ENCODE measurements at regions not wholly inside any gene's neighbourhood (a gene's known extent, or its start where the extent isn't known, plus 50 kb on each side); places are given as distances from the start of the nearest gene placed in this dataset.

DNA sequence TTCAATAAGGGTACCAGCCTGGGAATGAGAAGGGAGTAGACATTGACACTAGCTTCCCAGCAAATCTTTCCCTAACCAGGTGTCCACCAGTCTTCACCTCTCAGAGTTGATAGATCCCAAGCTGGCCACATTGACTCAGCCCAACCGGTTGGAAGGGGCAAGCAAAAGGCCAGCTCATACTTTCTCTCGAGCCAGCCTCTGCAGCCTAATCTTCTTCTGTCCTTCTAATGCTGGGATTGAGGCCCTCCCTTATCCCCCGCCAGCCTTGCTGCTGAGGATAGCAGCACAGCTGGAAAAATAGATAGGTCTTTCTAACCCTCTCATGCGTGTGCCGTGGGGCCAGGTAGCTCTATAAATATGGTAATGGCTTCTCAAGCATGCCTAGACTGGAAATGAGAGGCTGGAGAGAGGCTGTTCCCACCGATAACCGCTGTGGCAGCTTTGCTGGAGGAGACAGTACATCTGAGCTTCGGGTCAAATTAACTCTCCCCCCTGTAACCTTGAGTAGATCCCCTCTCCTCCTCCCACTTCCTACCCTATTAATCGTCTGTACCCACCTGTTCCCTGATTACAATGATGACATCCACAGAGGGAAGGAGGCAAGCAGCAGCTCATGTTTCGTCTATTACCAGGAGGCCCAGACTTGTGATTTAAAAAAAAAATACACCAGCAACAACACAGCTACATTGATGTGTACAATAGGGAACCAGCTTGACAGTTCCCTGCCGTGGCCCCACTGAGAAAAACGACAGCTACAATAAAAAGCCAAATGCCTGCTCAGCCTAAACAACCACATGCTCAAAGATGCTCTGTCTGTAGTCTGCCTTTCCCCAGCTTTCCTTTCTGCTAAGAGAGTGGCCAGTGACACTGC is 219.9 kb upstream of the BRINP1 start:
- no peak for DNase-seq

- DNase-seq = no peak
Observed at GRCh38 chr9:119577881-119578280, 208.6 kb upstream of the BRINP1 start.

DNA sequence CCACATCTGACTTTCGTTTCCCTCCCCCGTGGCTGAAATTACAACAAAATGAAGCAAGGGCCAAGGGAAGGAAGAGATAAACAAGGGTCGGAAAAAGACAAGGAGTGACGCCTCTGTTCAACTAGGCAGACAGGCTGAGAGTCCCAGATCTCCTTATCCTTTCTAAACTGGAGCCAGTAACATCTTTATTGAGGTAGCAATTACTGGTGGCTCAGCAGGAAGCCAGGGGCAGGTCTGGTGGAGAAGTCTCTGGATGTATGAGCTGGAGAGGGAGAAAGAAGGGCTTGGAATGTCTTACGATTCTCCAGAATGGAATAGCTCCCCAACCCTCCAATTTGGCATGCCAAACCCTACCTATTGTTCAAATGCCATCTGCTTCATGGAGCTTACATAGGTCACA is 190.8 kb upstream of the BRINP1 start:
- DNase-seq = no peak

GRCh38 chr9:119559056-119559455 is 189.8 kb upstream of the BRINP1 start:
- no peak for DNase-seq

DNA sequence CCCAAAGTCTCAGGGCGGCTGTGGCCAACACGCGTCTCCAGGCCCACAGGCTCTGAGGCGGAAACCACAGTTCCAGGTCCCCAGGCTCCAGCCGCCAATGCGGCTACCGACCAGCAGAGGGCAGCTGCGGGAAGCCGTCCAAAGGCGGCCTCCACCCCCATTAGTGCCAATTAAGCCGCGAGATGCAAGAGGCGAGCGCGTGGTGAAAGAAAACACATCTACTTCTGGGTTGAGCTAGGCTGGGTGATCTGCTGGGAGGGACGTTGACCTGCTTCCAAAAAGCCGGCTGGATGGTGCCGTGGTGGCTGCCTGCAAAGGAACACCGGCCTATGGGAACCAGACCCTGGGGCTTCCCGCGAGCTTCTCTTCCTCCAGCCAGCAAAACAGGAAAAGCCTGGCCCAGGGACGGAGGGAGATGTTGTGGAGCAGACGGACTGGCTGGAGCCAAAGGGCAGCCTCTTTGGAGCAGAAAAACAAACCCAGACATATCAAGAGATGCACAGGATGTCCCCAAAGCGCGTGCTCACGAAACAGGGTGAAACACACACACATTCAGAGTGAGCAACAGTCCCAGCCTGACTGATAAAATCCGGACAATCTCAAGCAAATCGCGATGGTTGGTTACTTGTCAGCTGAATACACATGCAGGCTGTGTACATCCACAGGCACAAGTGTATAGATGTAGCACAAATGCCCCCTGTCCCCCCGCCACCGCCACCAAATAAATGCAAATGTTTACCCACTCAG is 187.1 kb upstream of the BRINP1 start:
- peak; percentile 40 for DNase-seq

GRCh38 chr9:119544492-119544891 is 175.3 kb upstream of the BRINP1 start:
- DNase-seq = no peak

- no peak for DNase-seq
Observed at GRCh38 chr9:119537138-119537537, 167.9 kb upstream of the BRINP1 start.

GRCh38 chr9:119533504-119533903 is 164.3 kb upstream of the BRINP1 start:
- DNase-seq = no peak

- DNase-seq = no peak
Observed at GRCh38 chr9:119526698-119527097, 157.5 kb upstream of the BRINP1 start.

DNA sequence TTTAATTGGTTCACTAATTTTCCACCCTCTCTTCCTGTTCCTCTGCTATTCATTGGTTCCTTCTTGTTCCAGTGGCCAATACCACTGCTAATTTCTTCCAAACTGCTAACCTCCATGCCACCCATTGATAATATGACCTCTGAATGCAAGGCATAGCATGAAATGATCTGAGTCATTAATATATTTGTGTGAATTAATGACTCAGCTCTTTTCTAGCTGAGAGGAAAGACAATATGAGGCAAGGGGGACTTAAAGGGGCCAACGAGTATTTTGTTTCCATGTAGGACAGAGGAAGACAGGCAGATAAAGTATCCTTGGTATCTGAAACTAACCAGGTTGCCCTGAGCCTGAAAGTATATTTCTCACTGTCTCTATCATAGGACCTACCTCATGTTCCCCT is 154.3 kb upstream of the BRINP1 start:
- DNase-seq = no peak

DNA sequence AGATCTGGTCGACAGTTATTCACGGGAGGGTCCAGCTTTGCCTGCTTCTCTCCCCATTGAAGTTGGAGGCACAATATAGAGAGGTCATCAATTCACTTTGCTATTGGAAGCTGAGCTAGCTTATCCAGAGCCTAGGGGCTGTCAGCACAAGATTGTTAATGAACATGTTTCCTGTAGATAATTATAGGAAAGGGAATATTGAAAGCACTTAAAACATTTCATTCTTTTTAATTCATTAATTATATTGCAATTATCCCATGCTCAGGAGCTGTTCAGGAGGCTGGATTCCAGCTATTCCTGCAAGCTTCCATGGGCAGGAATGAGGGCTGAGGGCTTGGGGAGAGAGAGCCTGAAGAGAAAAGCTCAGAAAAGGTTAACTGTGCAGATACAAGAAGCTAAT is 153.1 kb upstream of the BRINP1 start:
- DNase-seq = no peak

DNA sequence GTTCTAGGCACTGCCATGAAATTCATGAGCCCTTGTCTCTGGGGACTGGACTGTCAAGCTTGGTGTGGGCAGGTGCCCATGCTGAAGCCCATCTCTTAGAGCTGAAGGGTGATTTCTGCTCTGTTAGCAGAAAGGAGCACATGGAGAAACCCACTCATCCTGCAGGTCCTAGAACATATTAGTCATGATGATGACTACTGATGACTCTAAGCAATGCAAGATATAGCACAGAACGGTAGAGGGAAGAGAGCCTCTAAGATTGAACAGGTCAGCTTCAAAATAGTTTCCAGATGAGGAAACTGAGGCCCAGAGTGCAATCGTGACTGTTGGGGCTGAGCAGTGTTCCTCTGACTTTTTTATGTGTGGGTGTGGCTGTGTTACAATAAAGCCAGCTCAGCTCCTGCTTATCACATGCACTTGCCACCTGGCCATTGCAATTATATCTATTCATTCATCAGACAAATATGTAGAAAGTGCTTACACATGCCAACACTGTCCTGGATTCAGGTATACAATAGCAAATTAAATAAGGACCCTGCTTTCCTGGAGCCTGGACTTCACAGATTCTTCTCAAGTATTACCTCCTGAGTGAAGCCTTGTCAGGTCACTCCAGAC is 140.2 kb upstream of the BRINP1 start:
- DNase-seq = no peak

- no peak for DNase-seq
Observed at GRCh38 chr9:119501374-119501773, 132.1 kb upstream of the BRINP1 start.

GRCh38 chr9:119500072-119500771 is 131.0 kb upstream of the BRINP1 start:
- no peak for DNase-seq

- DNase-seq = no peak
Observed at GRCh38 chr9:119487118-119487827, 118.0 kb upstream of the BRINP1 start.

DNA sequence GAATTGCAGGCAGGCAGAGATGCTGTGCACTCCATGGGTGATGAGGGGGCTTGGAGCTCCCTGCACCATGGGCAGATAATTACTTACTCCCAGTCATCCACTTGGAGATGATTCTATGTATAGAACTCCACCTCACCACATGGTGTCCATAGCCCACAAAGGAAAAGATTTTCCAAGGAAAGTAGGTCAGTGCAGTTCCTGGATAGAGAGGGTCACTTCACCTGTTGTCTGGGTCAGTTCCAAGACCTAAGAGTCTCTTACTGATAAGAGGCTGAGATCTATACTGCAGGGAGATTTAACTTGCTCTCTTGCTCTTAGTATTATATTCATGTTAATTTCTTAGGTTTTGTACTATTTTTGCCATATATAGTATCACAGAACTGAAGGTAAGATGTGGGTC is 113.9 kb upstream of the BRINP1 start:
- no peak for DNase-seq

DNA sequence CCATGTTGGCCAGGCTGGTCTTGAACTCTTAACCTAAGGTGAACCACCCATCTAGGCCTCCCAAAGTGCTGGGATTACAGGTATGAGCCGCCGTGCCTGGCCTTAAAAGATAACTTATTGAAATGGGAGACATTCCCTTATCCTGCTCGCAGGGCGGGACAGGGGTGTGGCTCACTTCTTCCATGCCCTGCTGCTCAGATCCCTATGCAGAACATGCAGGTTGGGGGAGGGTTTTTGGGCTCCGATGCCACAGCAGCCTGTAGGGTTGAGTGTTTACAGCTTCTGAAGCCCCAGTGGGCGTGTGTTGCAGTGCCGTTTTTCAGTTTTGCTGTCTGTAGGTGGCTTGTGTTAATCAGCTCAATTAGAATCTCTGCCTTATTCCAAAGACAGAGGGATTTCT is 108.0 kb upstream of the BRINP1 start:
- no peak for DNase-seq

DNA sequence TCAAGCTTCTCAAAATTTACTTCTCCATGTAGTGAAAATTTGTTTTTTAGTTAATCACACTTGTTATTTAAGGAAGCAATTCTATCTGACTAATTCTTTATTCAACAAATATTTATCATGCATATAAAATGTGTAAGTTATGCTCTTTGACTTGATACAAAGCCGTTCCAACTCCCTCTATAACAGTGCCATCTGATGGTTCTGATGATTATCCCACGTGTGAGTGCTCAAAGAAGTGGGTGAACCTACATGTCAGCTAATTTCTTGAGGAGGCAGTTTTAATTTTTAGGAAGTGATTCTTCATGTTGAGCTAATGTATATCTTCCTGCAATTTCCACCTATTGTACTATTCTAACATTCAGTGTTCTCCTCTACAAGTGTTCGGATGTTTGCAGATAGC is 88.8 kb upstream of the BRINP1 start:
- DNase-seq = no peak

- no peak for DNase-seq
Observed at GRCh38 chr9:119453980-119454379, 84.7 kb upstream of the BRINP1 start.

DNA sequence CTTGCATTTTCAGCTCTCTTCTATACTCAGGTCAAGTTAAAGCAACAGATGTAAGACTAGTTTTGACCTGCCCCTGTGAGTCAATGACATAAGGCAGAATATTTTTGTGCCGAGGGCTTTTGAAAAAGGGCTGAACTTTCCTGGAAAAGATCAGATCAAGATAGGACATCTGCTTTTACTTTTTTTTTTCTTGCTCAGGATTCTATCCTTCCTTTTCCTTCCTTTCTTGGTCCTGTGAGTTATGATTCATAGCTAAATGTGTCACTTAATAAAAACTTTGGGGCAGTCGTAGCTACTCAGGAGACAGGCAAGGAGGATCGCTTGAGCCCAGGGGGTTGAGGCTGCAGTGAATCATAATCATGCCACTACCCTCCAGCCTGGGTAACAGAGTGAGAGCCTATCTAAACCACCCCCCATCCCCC is 84.3 kb upstream of the BRINP1 start:
- DNase-seq = no peak

GRCh38 chr9:119451426-119451825 is 82.2 kb upstream of the BRINP1 start:
- no peak for DNase-seq

GRCh38 chr9:119443179-119443578 is 73.9 kb upstream of the BRINP1 start:
- DNase-seq = no peak

GRCh38 chr9:119441832-119442231 is 72.6 kb upstream of the BRINP1 start:
- DNase-seq = no peak

Measured in SHP77 treated with DMSO at 0.1 percent for 48 hours (cell line).